HepG2 (cell line): ENCODE measurements at regions not wholly inside any gene's neighbourhood (a gene's known extent, or its start where the extent isn't known, plus 50 kb on each side); places are given as distances from the start of the nearest gene placed in this dataset.

Experiments used
- ARID2 ChIP-seq: sonication (generic); formaldehyde crosslinking; IDR thresholded peaks from 2 replicates; pipeline ENCODE4 v1.8.1; 2022; ENCODE audit warnings: mild to moderate bottlenecking, missing genetic modification reagents, borderline replicate concordance
- CEBPB ChIP-seq: IDR thresholded peaks from 2 replicates; pipeline ENCODE4 v1.6.1; 2011; ENCODE audit warnings: low read depth, low read length, improper control_type of control experiment, borderline replicate concordance
- ETV5 ChIP-seq: IDR thresholded peaks from 2 replicates; pipeline ENCODE4 v1.6.1; 2018; ENCODE audit warnings: missing biosample characterization, missing genetic modification reagents, inconsistent platforms, borderline replicate concordance
- FOSL2 ChIP-seq: sonication (generic); formaldehyde crosslinking; IDR thresholded peaks from 2 replicates; pipeline ENCODE4 v1.4.0; 2020; ENCODE audit warnings: missing genetic modification reagents
- FOXP1 ChIP-seq, 2 experiments: fragments of 450-650 bp in 1 of 2; IDR thresholded peaks; 2 replicates each; pipeline ENCODE4 v1.6.1; 2017 to 2018; ENCODE audit warnings: antibody characterized with exemption in 1 of 2
- GATAD1 ChIP-seq: IDR thresholded peaks from 2 replicates; pipeline ENCODE4 v1.6.1; 2016; ENCODE audit warnings: missing genetic modification reagents, missing compliant biosample characterization
- HNF1B ChIP-seq: sonication (generic); formaldehyde crosslinking; IDR thresholded peaks from 2 replicates; pipeline ENCODE4 v1.5.1; 2020; ENCODE audit warnings: mild to moderate bottlenecking, moderate library complexity, missing genetic modification reagents
- HOXA3 ChIP-seq: sonication (generic); formaldehyde crosslinking; IDR thresholded peaks from 2 replicates; pipeline ENCODE4 v1.5.0; 2020; ENCODE audit warnings: missing genetic modification reagents
- KLF11 ChIP-seq: IDR thresholded peaks from 2 replicates; pipeline ENCODE4 v1.6.1; 2016; ENCODE audit warnings: missing compliant biosample characterization
- MXD1 ChIP-seq: sonication (generic); formaldehyde crosslinking; IDR thresholded peaks from 2 replicates; pipeline ENCODE4 v1.4.0; 2020; ENCODE audit warnings: mild to moderate bottlenecking, missing genetic modification reagents
- NCOA1 ChIP-seq: sonication (generic); formaldehyde crosslinking; IDR thresholded peaks from 2 replicates; pipeline ENCODE4 v1.9.0; 2021; ENCODE audit warnings: missing genetic modification reagents
- NR2C2 ChIP-seq: sonication (generic); formaldehyde crosslinking; IDR thresholded peaks from 2 replicates; pipeline ENCODE4 v1.4.0; 2020; ENCODE audit warnings: missing genetic modification reagents, mild to moderate bottlenecking, moderate library complexity, borderline replicate concordance
- PBX2 ChIP-seq: IDR thresholded peaks from 2 replicates; pipeline ENCODE4 v1.6.1; 2016; ENCODE audit warnings: control low read depth
- PRDM10 ChIP-seq: sonication (generic); formaldehyde crosslinking; IDR thresholded peaks from 2 replicates; pipeline ENCODE4 v1.4.0; 2020; ENCODE audit warnings: low read depth, missing genetic modification reagents
- ZBTB1 ChIP-seq: sonication (generic); formaldehyde crosslinking; IDR thresholded peaks from 2 replicates; pipeline ENCODE4 v1.4.0; 2020; ENCODE audit warnings: missing genetic modification reagents, borderline replicate concordance
- ZNF543 ChIP-seq: sonication (generic); formaldehyde crosslinking; IDR thresholded peaks from 2 replicates; pipeline ENCODE4 v1.4.0; 2020; ENCODE audit warnings: mild to moderate bottlenecking, missing genetic modification reagents
- ZNF580 ChIP-seq: IDR thresholded peaks from 2 replicates; pipeline ENCODE4 v1.6.1; 2016; ENCODE audit warnings: low read depth, borderline replicate concordance
- ZNF713 ChIP-seq: sonication (generic); formaldehyde crosslinking; IDR thresholded peaks from 2 replicates; pipeline ENCODE4 v1.4.0; 2020; ENCODE audit warnings: mild to moderate bottlenecking, missing genetic modification reagents
- ZSCAN5A ChIP-seq: sonication (generic); formaldehyde crosslinking; IDR thresholded peaks from 2 replicates; pipeline ENCODE4 v1.8.0; 2022; ENCODE audit warnings: mild to moderate bottlenecking, missing genetic modification reagents, borderline replicate concordance

GRCh38 chr1:93758842-93759515, 77.3 kb upstream of the BCAR3 start (continued):
- peak; percentile 92 for TF ChIP-seq ETV5
- peak; percentile 79; the same call in 1 of the 2 replicates for TF ChIP-seq NR2C2 (CRISPR knock-in tag)
- TF ChIP-seq PRDM10 (CRISPR knock-in tag) = no peak
- TF ChIP-seq HNF1B = peak; percentile 32
- peak; percentile 37; the same call in 1 of the 2 replicates for TF ChIP-seq ZNF580 (CRISPR knock-in tag)
- no peak for TF ChIP-seq ZNF713 (CRISPR knock-in tag)
- TF ChIP-seq ZBTB1 (CRISPR knock-in tag) = no peak
- no peak for TF ChIP-seq MXD1 (CRISPR knock-in tag)
- 0 out of 2 replicates have a peak, but pooled peaks have one; percentile 24 for TF ChIP-seq ARID2 (CRISPR knock-in tag)
- TF ChIP-seq PBX2 (CRISPR knock-in tag) = no peak
- peak; percentile 18; the same call in 1 of the 2 replicates for TF ChIP-seq GATAD1
- peak; percentile 84 for TF ChIP-seq HOXA3 (CRISPR knock-in tag)
- TF ChIP-seq NCOA1 (CRISPR knock-in tag) = peak; percentile 77; the same call in 1 of the 2 replicates
- peak; percentile 73 for TF ChIP-seq FOSL2
- peak; percentile 62; the same call in 1 of the 2 replicates for TF ChIP-seq ZSCAN5A
- TF ChIP-seq ZNF543 (CRISPR knock-in tag) = peak; percentile 76; the same call in 1 of the 2 replicates
- TF ChIP-seq KLF11 (CRISPR knock-in tag) = no peak
- no peak for TF ChIP-seq FOXP1 (IDR thresholded peaks at IDR 0.05)
- TF ChIP-seq FOXP1 (CRISPR knock-in tag; IDR thresholded peaks at IDR 0.05) = peak; percentile 80
- TF ChIP-seq CEBPB = peak; percentile 95
